ENCODE measurements at regions not wholly inside any gene's neighbourhood (a gene's known extent, or its start where the extent isn't known, plus 50 kb on each side); places are given as distances from the start of the nearest gene placed in this dataset.

- no peak for TF ChIP-seq CHD7 (IDR thresholded peaks at IDR 0.05; ENCODE audit: insufficient replicate concordance, low read length)
- TF ChIP-seq MAFK (IDR thresholded peaks at IDR 0.05; ENCODE audit: low read depth, low read length), result no peak
- no peak for TF ChIP-seq TCF12 (IDR thresholded peaks at IDR 0.05; ENCODE audit: low read depth, low read length)
- TF ChIP-seq SAP30 (IDR thresholded peaks at IDR 0.05; ENCODE audit: insufficient read depth, insufficient replicate concordance, low read length), result no peak
- no peak for TF ChIP-seq YY1 (IDR thresholded peaks at IDR 0.05; ENCODE audit: low read depth, low read length)
Observed at GRCh38 chr15:39300451-39301153, 280.3 kb upstream of the THBS1 start (continued).
